ENCODE measurements at regions not wholly inside any gene's neighbourhood (a gene's known extent, or its start where the extent isn't known, plus 50 kb on each side); places are given as distances from the start of the nearest gene placed in this dataset.

DNA sequence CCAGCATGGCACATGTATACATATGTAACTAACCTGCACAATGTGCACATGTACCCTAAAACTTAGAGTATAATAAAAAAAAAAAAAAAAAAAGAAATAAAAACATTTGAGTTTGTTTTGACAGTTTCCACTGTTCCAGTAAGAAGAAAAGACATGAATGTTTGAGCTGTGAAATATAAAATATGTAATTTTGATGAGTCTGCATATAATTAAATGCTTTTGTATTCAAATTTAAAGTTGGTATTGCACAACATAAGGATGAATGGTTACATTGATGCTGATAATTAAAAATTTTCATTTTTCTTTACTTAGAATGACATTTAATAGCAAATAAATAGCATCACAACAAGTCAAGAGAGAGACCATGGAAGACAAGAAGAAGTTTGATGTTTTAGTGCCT is 212.0 kb upstream of the RRP15 start (continued):
- TF ChIP-seq POLR2AphosphoS5 (IDR thresholded peaks at IDR 0.05; ENCODE audit: low read length) (no peak), NRF1 (conservative IDR thresholded peaks at IDR 0.05; ENCODE audit: low read depth, low read length) (no peak)
- TF ChIP-seq, protein P1, sequence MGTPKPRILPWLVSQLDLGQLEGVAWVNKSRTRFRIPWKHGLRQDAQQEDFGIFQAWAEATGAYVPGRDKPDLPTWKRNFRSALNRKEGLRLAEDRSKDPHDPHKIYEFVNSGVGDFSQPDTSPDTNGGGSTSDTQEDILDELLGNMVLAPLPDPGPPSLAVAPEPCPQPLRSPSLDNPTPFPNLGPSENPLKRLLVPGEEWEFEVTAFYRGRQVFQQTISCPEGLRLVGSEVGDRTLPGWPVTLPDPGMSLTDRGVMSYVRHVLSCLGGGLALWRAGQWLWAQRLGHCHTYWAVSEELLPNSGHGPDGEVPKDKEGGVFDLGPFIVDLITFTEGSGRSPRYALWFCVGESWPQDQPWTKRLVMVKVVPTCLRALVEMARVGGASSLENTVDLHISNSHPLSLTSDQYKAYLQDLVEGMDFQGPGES (IDR thresholded peaks at IDR 0.05), result no peak

DNA sequence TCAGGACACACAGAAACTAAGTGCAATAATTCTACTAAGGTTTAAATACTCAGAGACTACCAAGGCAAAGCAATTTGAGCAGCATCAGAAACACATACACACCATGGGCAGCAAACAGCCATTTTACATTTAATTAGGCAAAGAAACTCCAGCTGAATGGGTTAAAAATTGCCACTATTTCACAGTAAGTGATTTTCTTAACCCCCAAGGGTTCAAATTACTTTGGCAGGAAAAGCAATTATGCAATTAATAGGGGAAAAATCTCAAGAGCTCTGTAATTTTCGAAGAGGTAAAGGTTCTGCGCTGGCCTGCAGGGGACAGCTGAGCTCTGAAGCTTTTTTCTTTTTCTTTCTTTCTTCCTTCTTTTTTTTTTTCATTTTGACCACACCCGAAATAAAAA is 206.2 kb upstream of the RRP15 start:
- no peaks in the 10 kb centered on the region for H3K4me1 ChIP-seq (ENCODE audit: control insufficient read depth, insufficient read depth, low read length)
- intact Hi-C loops (cut with micrococcal nuclease; ENCODE audit: unreplicated experiment) (no loop called here), in situ Hi-C loops (cut with MboI) (no loop called here)
- H3K9ac ChIP-seq (ENCODE audit: control insufficient read depth, insufficient read depth, low read length), result no peak overlapping the region
- no peaks in the 10 kb centered on the region for H3K27me3 ChIP-seq (replicated peaks in 1 of 2; ENCODE audit: control insufficient read depth in 2 of 2, insufficient read depth in 2 of 2, low read length in 1 of 2)
- CTCF ChIA-PET, result no interaction called here
- no peak for TF ChIP-seq EED (IDR thresholded peaks at IDR 0.05; ENCODE audit: low read depth)
- DNase-seq (ENCODE audit: low read depth, low spot score) (no peak), ATAC-seq (no peak), FAIRE-seq (no peak)
- 44% methylated on average over 2 of the region's 3 CpGs for WGBS (ENCODE audit: insufficient coverage, insufficient replicate concordance, low lambda C conversion rate, missing lambda C conversion rate)
- H3K4me3 ChIP-seq, result no peak overlapping the region
- RAD21 ChIA-PET (ENCODE audit: unreplicated experiment), result no interaction called here
- H3K27ac ChIP-seq (ENCODE audit: control insufficient read depth, insufficient read depth), result no peak overlapping the region
- no TSS peak for BruUV-seq (replicated peaks)
- H3K79me2 ChIP-seq (ENCODE audit: control insufficient read depth, insufficient read depth, low read length), result no peaks in the 10 kb centered on the region
- H2AFZ ChIP-seq (ENCODE audit: control insufficient read depth, low read depth, low read length), result no peak overlapping the region
- no peaks in the 10 kb centered on the region for H3K36me3 ChIP-seq (ENCODE audit: control insufficient read depth in 2 of 2, insufficient read depth in 2 of 2, low read length in 1 of 2)
- SMC1A ChIA-PET (ENCODE audit: uncharacterized antibody, unreplicated experiment), result interaction anchor here (0.6 kb wide), 1 partner anchor 25 kb away, joined by 3 read pairs; no protein-coding TSS in a partner anchor
- no peak overlapping the region for H3K4me2 ChIP-seq (ENCODE audit: control insufficient read depth, insufficient read depth)
- POLR2A ChIA-PET, result interaction anchor here (0.6 kb wide), 1 partner anchor 36 kb away, joined by 3 read pairs; no protein-coding TSS in a partner anchor
- no peaks in the 10 kb centered on the region for H4K20me1 ChIP-seq (ENCODE audit: control insufficient read depth, insufficient read depth)
- no peaks in the 10 kb centered on the region for H3K9me3 ChIP-seq (replicated peaks; ENCODE audit: control insufficient read depth, insufficient read depth, low read length)

DNA sequence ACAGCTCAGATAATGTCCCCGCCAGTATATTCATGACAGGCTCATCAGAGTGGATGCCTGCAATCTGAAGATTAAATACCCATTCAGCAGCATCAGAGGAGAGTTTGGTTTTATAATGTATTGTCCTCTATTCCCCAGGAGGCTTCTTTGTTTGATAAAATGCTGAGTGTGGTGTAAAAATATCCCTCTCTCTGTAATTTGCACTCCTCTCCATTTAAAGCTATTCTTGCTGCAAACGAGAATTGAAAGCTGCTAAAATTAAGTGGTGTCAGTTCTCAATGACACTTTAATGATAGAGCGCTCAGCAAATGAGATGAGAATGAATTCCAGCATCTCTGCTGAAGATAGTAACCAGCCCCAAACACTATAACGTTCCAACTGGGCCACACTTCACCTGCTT is 205.7 kb upstream of the RRP15 start:
- Histone ChIP-seq H3K9me3 (replicated peaks; ENCODE audit: control insufficient read depth, insufficient read depth, low read length) (no peaks in the 10 kb centered on the region), H3K4me3 (no peak overlapping the region), H3K36me3 (ENCODE audit: control insufficient read depth in 2 of 2, insufficient read depth in 2 of 2, low read length in 1 of 2) (no peaks in the 10 kb centered on the region), H3K27me3 (replicated peaks in 1 of 2; ENCODE audit: control insufficient read depth in 2 of 2, insufficient read depth in 2 of 2, low read length in 1 of 2) (no peaks in the 10 kb centered on the region), H3K27ac (ENCODE audit: control insufficient read depth, insufficient read depth) (no peak overlapping the region), H4K20me1 (ENCODE audit: control insufficient read depth, insufficient read depth) (no peaks in the 10 kb centered on the region), H3K9ac (ENCODE audit: control insufficient read depth, insufficient read depth, low read length) (no peak overlapping the region), H3K79me2 (ENCODE audit: control insufficient read depth, insufficient read depth, low read length) (no peaks in the 10 kb centered on the region), H3K4me1 (ENCODE audit: control insufficient read depth, insufficient read depth, low read length) (no peaks in the 10 kb centered on the region), H2AFZ (ENCODE audit: control insufficient read depth, low read depth, low read length) (no peak overlapping the region), H3K4me2 (ENCODE audit: control insufficient read depth, insufficient read depth) (no peak overlapping the region)
- intact Hi-C loops (cut with micrococcal nuclease; ENCODE audit: unreplicated experiment), result no loop called here
- ChIA-PET CTCF (no interaction called here), SMC1A (ENCODE audit: uncharacterized antibody, unreplicated experiment) (interaction anchor here (0.6 kb wide), 1 partner anchor 26 kb away, joined by 3 read pairs; no protein-coding TSS in a partner anchor), RAD21 (ENCODE audit: unreplicated experiment) (no interaction called here), POLR2A (interaction anchor here (0.6 kb wide), 1 partner anchor 35 kb away, joined by 3 read pairs; no protein-coding TSS in a partner anchor)
- in situ Hi-C loops (cut with MboI), result no loop called here
- no TSS peak for BruUV-seq (replicated peaks)
- FAIRE-seq (no peak), ATAC-seq (no peak), DNase-seq (ENCODE audit: low read depth, low spot score) (no peak)
- WGBS (ENCODE audit: insufficient coverage, insufficient replicate concordance, low lambda C conversion rate, missing lambda C conversion rate), result 31% methylated on average over 4 of the region's 4 CpGs
- no peak for TF ChIP-seq EP300 (IDR thresholded peaks at IDR 0.05; ENCODE audit: borderline replicate concordance in 1 of 2, control insufficient read depth in 1 of 2, low read depth in 2 of 2, low read length in 2 of 2)
- TF ChIP-seq KDM1A (IDR thresholded peaks at IDR 0.05; ENCODE audit: borderline replicate concordance), result no peak
- TF ChIP-seq DPF2 (IDR thresholded peaks at IDR 0.05), result no peak
- TF ChIP-seq, protein P2, sequence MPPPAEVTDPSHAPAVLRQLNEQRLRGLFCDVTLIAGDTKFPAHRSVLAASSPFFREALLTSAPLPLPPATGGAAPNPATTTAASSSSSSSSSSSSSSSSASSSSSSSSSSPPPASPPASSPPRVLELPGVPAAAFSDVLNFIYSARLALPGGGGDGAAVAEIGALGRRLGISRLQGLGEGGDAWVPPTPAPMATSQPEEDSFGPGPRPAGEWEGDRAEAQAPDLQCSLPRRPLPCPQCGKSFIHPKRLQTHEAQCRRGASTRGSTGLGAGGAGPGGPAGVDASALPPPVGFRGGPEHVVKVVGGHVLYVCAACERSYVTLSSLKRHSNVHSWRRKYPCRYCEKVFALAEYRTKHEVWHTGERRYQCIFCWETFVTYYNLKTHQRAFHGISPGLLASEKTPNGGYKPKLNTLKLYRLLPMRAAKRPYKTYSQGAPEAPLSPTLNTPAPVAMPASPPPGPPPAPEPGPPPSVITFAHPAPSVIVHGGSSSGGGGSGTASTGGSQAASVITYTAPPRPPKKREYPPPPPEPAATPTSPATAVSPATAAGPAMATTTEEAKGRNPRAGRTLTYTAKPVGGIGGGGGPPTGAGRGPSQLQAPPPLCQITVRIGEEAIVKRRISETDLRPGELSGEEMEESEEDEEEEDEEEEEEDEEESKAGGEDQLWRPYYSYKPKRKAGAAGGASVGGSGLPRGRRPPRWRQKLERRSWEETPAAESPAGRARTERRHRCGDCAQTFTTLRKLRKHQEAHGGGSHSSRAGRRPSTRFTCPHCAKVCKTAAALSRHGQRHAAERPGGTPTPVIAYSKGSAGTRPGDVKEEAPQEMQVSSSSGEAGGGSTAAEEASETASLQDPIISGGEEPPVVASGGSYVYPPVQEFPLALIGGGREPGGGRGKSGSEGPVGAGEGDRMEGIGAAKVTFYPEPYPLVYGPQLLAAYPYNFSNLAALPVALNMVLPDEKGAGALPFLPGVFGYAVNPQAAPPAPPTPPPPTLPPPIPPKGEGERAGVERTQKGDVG (CRISPR knock-in tag; IDR thresholded peaks at IDR 0.05), result no peak
- TF ChIP-seq ATF7 (IDR thresholded peaks at IDR 0.05; ENCODE audit: low read depth), result no peak
- TF ChIP-seq PAX8 (IDR thresholded peaks at IDR 0.05), result no peak
- no peak for TF ChIP-seq SREBF1 (IDR thresholded peaks at IDR 0.05; ENCODE audit: low read length)
- no peak for TF ChIP-seq WRNIP1 (IDR thresholded peaks at IDR 0.05; ENCODE audit: borderline replicate concordance, low read depth, low read length)
- TF ChIP-seq SIX5 (IDR thresholded peaks at IDR 0.05; ENCODE audit: low read depth, low read length, severe bottlenecking), result no peak
- no peak for TF ChIP-seq SMC3 (IDR thresholded peaks at IDR 0.05; ENCODE audit: borderline replicate concordance, low read length)
